ENCODE measurements at regions not wholly inside any gene's neighbourhood (a gene's known extent, or its start where the extent isn't known, plus 50 kb on each side); places are given as distances from the start of the nearest gene placed in this dataset.

DNA sequence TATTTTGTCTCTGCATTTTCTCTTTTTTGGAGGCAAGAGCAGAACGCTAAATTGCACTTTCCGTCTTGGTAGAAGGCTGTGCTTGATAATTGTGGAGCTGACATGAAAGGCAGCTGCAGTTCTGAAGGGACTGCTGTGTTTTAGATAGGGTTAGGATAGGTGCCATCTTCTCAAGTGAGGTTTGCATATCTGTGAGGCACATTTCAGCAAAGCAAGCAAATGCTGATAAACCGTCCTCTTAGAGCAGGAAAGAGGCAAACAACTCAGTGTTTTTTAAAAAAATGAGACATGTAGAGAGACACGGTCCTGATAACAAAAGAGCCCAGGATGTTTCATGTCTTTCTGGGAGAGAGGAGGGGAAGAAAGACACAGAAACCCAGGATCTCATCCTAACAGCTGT, 217.7 kb downstream of the SOCS6 start:
- WGBS (ENCODE audit: insufficient coverage, low coverage, low lambda C conversion rate, missing lambda C conversion rate), result 45% methylated on average over 4 of the region's 4 CpGs
- TF ChIP-seq, protein P1, sequence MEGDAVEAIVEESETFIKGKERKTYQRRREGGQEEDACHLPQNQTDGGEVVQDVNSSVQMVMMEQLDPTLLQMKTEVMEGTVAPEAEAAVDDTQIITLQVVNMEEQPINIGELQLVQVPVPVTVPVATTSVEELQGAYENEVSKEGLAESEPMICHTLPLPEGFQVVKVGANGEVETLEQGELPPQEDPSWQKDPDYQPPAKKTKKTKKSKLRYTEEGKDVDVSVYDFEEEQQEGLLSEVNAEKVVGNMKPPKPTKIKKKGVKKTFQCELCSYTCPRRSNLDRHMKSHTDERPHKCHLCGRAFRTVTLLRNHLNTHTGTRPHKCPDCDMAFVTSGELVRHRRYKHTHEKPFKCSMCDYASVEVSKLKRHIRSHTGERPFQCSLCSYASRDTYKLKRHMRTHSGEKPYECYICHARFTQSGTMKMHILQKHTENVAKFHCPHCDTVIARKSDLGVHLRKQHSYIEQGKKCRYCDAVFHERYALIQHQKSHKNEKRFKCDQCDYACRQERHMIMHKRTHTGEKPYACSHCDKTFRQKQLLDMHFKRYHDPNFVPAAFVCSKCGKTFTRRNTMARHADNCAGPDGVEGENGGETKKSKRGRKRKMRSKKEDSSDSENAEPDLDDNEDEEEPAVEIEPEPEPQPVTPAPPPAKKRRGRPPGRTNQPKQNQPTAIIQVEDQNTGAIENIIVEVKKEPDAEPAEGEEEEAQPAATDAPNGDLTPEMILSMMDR (IDR thresholded peaks at IDR 0.05), result no peak
- Histone ChIP-seq H3K36me3 (no peaks in the 10 kb centered on the region), H3K4me1 (no peaks in the 10 kb centered on the region), H3K9me3 (no peaks in the 10 kb centered on the region), H3K27me3 (no peaks in the 10 kb centered on the region), H3K27ac (no peak overlapping the region), H3K4me3 (no peak overlapping the region)
- DNase-seq, result no peak
- ATAC-seq, result no peak
- intact Hi-C loops (cut with DNase I), result no loop called here

DNA sequence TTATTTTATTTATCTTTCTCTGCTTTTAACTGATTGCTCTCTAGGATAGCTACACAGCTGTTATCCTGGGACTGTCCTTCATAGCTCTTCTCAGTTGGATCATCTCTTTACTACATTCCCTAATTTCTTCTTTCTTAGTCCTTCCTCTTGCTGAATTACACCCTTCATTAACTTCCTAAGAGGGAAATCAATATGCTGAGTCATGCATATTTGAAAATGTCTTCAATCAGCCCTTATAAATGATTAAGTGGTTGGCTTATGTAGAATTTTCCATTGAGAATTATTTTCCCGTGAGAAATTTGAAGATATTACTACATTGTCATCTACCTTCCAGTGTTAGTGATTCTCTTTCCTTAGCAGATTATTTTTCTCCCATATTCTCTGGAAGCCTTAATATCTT, 214.2 kb downstream of the SOCS6 start:
- DNase-seq (no peak), ATAC-seq (no peak)
- H3K4me3 ChIP-seq, result no peak overlapping the region
- H3K27me3 ChIP-seq, result no peaks in the 10 kb centered on the region
- TF ChIP-seq, protein P1 (IDR thresholded peaks at IDR 0.05), result no peak
- TF ChIP-seq POLR2A (IDR thresholded peaks at IDR 0.05), result no peak
- H3K9me3 ChIP-seq, result no peaks in the 10 kb centered on the region
- intact Hi-C loops (cut with DNase I), result no loop called here
- H3K27ac ChIP-seq, result no peak overlapping the region
- WGBS (ENCODE audit: insufficient coverage, low coverage, low lambda C conversion rate, missing lambda C conversion rate), result 76% methylated on average over 1 of the region's 1 CpG
- no peaks in the 10 kb centered on the region for H3K36me3 ChIP-seq
- no peaks in the 10 kb centered on the region for H3K4me1 ChIP-seq

DNA sequence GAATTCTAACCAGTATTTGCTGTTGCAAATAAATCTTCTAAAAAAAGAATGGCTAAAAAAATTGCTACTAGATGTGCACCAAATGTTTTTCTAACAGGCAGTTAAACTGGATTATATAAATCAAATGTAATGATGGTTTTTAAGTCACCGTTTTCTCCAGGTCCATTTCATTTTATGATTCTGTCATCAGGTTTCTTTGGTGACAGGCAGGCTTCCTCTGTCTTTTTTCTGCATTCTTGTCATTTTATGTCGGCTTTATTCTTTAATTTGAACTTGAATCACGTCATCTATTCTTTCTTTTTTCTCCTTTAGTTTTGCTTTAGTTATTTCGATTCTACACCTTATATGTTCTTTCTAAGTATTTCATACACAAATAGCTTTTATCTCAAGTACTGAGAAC, 212.5 kb downstream of the SOCS6 start:
- Histone ChIP-seq H3K36me3 (no peaks in the 10 kb centered on the region), H3K4me3 (no peak overlapping the region), H3K9me3 (no peaks in the 10 kb centered on the region), H3K27me3 (no peaks in the 10 kb centered on the region), H3K27ac (no peak overlapping the region), H3K4me1 (no peaks in the 10 kb centered on the region)
- intact Hi-C loops (cut with DNase I), result no loop called here
- WGBS (ENCODE audit: insufficient coverage, low coverage, low lambda C conversion rate, missing lambda C conversion rate), result 37% methylated on average over 4 of the region's 4 CpGs
- ATAC-seq, result no peak
- TF ChIP-seq POLR2A (IDR thresholded peaks at IDR 0.05), result no peak
- TF ChIP-seq, protein P1 (IDR thresholded peaks at IDR 0.05), result no peak
- no peak for DNase-seq

DNA sequence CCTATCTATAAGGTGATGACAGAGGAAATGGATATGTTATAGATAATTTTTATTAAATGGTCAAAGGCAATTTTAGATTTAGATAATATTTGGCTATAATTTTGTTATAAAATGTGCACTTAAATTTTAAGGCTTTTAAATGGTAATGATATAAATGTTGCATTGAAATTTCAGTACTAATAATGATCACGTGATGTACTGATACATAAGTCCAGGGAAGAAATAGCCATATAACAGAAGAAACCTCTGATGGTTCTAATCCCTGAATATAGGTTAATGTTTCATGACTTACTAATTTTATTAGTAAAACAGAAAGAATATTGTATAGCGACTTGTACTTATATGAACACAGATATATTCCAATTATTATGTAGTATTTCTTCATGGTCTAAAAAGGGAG, 211.9 kb downstream of the SOCS6 start:
- WGBS (ENCODE audit: insufficient coverage, low coverage, low lambda C conversion rate, missing lambda C conversion rate), result 73% methylated on average over 2 of the region's 2 CpGs
- TF ChIP-seq, protein P1 (IDR thresholded peaks at IDR 0.05), result no peak
- no peak for TF ChIP-seq POLR2A (IDR thresholded peaks at IDR 0.05)

DNA sequence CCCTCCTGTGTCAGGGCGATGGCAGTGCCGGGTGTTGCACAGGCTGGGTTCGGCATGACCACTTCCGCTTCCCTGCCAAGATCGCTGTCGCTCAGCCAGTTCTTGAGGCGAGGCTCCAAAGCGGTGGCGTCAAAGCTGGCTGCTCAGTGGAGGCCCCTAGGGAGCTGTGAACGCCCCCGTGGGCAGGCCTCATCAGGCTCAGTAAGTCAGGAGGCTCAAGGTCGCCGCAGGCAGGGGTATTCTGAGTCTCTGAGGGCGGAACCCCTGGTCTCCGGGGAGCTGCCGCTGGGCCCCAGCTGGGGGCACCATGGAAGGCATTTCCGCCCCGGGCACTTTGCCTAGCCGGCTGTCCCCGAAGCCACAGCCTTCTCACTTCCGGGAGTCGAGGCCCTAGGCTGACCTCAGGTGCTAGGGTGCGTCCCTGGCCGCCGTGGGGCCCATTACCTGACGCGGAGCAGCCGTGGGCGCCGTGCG, 210.4 kb downstream of the SOCS6 start:
- ATAC-seq (no peak), DNase-seq (no peak)
- H3K9me3 ChIP-seq, result no peaks in the 10 kb centered on the region
- TF ChIP-seq, protein P1 (IDR thresholded peaks at IDR 0.05), result no peak
- no peak for TF ChIP-seq POLR2A (IDR thresholded peaks at IDR 0.05)
- no peaks in the 10 kb centered on the region for H3K27me3 ChIP-seq
- no peak overlapping the region for H3K4me3 ChIP-seq
- no peaks in the 10 kb centered on the region for H3K4me1 ChIP-seq
- no peaks in the 10 kb centered on the region for H3K36me3 ChIP-seq
- intact Hi-C loops (cut with DNase I), result no loop called here
- no CpG with 5 or more reads among the region's 31 CpGs for WGBS (ENCODE audit: insufficient coverage, low coverage, low lambda C conversion rate, missing lambda C conversion rate)
- H3K27ac ChIP-seq, result no peak overlapping the region

More for the DNA sequence above, 211.9 kb downstream of the SOCS6 start:
- no peak overlapping the region for H3K4me3 ChIP-seq
- no peak for ATAC-seq
- no peak overlapping the region for H3K27ac ChIP-seq
- intact Hi-C loops (cut with DNase I), result no loop called here
- H3K4me1 ChIP-seq, result no peaks in the 10 kb centered on the region
- no peaks in the 10 kb centered on the region for H3K27me3 ChIP-seq
- DNase-seq, result no peak
- no peaks in the 10 kb centered on the region for H3K36me3 ChIP-seq
- H3K9me3 ChIP-seq, result no peaks in the 10 kb centered on the region

All from right lobe of liver (tissue), 6 donors.